Gastroesophageal sphincter (tissue), 4 donors: ENCODE measurements at regions not wholly inside any gene's neighbourhood (a gene's known extent, or its start where the extent isn't known, plus 50 kb on each side); places are given as distances from the start of the nearest gene placed in this dataset.

Experiments
- ATAC-seq: fragments of 150-250 bp; one replicate; pipeline ENCODE4 v1.9.1; 2016; ENCODE audit warnings: mild to moderate bottlenecking, moderate library complexity
- H3K27ac ChIP-seq, 4 donors: fragments of 200-600 bp; sonication (generic) in 3 of 4; 1 replicate in 3 of 4; 2 replicates in 1 of 4; pipeline ENCODE4 v1.5.1; 2016 to 2019
- H3K27me3 ChIP-seq: fragments of 200-600 bp; sonication (generic); one replicate; pipeline ENCODE4 v1.5.1; 2019
- H3K36me3 ChIP-seq, 2 donors: fragments of 200-600 bp; sonication (generic); one replicate each; pipeline ENCODE4 v1.5.1; 2019; ENCODE audit warnings: control low read depth in 1 of 2
- H3K4me1 ChIP-seq, 3 donors: fragments of 200-600 bp; sonication (generic); 1 replicate in 2 of 3; 2 replicates in 1 of 3; pipeline ENCODE4 v1.5.1; 2016 to 2019; ENCODE audit warnings: control low read depth in 2 of 3
- H3K4me3 ChIP-seq, 2 donors: fragments of 200-600 bp; sonication (generic); one replicate each; pipeline ENCODE4 v1.5.1; 2019; ENCODE audit warnings: mild to moderate bottlenecking in 1 of 2, moderate library complexity in 1 of 2
- H3K9me3 ChIP-seq, 3 donors: fragments of 200-600 bp; sonication (generic); one replicate each; pipeline ENCODE4 v1.5.1; 2017 to 2019; ENCODE audit warnings: control low read depth in 2 of 3
- CTCF ChIP-seq, 4 experiments: fragments of 200-600 bp in 2 of 4; fragments of 450-650 bp in 2 of 4; sonication (generic) in 1 of 4; IDR thresholded peaks; one replicate each; pipeline ENCODE4 v1.5.1; 2017 to 2019; ENCODE audit warnings: antibody characterized with exemption in 4 of 4, mild to moderate bottlenecking in 2 of 4, moderate library complexity in 2 of 4
- EP300 ChIP-seq: sonication (generic); formaldehyde crosslinking; IDR thresholded peaks from one replicate; pipeline ENCODE4 v1.6.1; 2017; ENCODE audit warnings: antibody characterized with exemption, mild to moderate bottlenecking
- POLR2A ChIP-seq, 2 donors: fragments of 450-650 bp; IDR thresholded peaks; one replicate each; pipeline ENCODE4 v1.6.1; 2017; ENCODE audit warnings: antibody characterized with exemption in 2 of 2, mild to moderate bottlenecking in 2 of 2, moderate library complexity in 1 of 2
- POLR2AphosphoS5 ChIP-seq: sonication (generic); formaldehyde crosslinking; IDR thresholded peaks from one replicate; pipeline ENCODE4 v1.6.1; 2017; ENCODE audit warnings: antibody characterized with exemption
- WGBS, 2 donors: methylation state at CpG; one replicate each; pipeline ENCODE4 v1.1.5; 2018; ENCODE audit warnings: low coverage in 1 of 2; 5-methylcytosine and 5-hydroxymethylcytosine counted together

GRCh38 chr1:188220051-188220450 lies 1391.3 kb downstream of the PLA2G4A start:
- H3K36me3 ChIP-seq = no peaks in the 10 kb centered on the region
- no peaks in the 10 kb centered on the region for H3K27me3 ChIP-seq
- no peak overlapping the region for H3K27ac ChIP-seq
- H3K4me1 ChIP-seq = no peaks in the 10 kb centered on the region
- no peaks in the 10 kb centered on the region for H3K9me3 ChIP-seq
- TF ChIP-seq POLR2AphosphoS5 (no peak), POLR2A (IDR thresholded peaks at IDR 0.05) (no peak), CTCF (IDR thresholded peaks at IDR 0.05) (no peak), EP300 (no peak)
- ATAC-seq = no peak
- 62 to 78% methylated on average over 1 of the region's 1 CpG for WGBS, 2 donors
- no peak overlapping the region for H3K4me3 ChIP-seq

GRCh38 chr1:188224263-188224662 lies 1395.5 kb downstream of the PLA2G4A start:
- no peaks in the 10 kb centered on the region for H3K27me3 ChIP-seq
- no peak overlapping the region for H3K27ac ChIP-seq
- no peaks in the 10 kb centered on the region for H3K36me3 ChIP-seq
- TF ChIP-seq CTCF (IDR thresholded peaks at IDR 0.05) = no peak
- TF ChIP-seq POLR2AphosphoS5 = no peak
- TF ChIP-seq POLR2A (IDR thresholded peaks at IDR 0.05) = no peak
- TF ChIP-seq EP300 = no peak
- ATAC-seq = no peak
- no peaks in the 10 kb centered on the region for H3K9me3 ChIP-seq
- no peaks in the 10 kb centered on the region for H3K4me1 ChIP-seq
- no peak overlapping the region for H3K4me3 ChIP-seq

- no peaks in the 10 kb centered on the region for H3K4me1 ChIP-seq
- ATAC-seq = no peak
- WGBS, 2 donors = 69 to 88% methylated on average over 1 of the region's 1 CpG
- H3K27me3 ChIP-seq = no peaks in the 10 kb centered on the region
- TF ChIP-seq EP300 = no peak
- TF ChIP-seq POLR2AphosphoS5 = no peak
- no peak for TF ChIP-seq CTCF (IDR thresholded peaks at IDR 0.05)
- H3K9me3 ChIP-seq = no peaks in the 10 kb centered on the region
- H3K36me3 ChIP-seq = no peaks in the 10 kb centered on the region
- H3K27ac ChIP-seq = no peak overlapping the region
- no peak overlapping the region for H3K4me3 ChIP-seq
These were observed 1397.2 kb downstream of the PLA2G4A start for GRCh38 chr1:188225975-188226374.

GRCh38 chr1:188228623-188229022 lies 1399.9 kb downstream of the PLA2G4A start:
- Histone ChIP-seq H3K36me3 (no peaks in the 10 kb centered on the region), H3K9me3 (no peaks in the 10 kb centered on the region), H3K4me1 (no peaks in the 10 kb centered on the region), H3K27ac (no peak overlapping the region), H3K27me3 (no peaks in the 10 kb centered on the region), H3K4me3 (no peak overlapping the region)
- ATAC-seq = no peak
- TF ChIP-seq EP300 (no peak), POLR2AphosphoS5 (no peak), POLR2A (IDR thresholded peaks at IDR 0.05) (no peak), CTCF (IDR thresholded peaks at IDR 0.05) (no peak)

- 44 to 56% methylated on average over 2 of the region's 2 CpGs for WGBS, 2 donors
- H3K27me3 ChIP-seq = no peaks in the 10 kb centered on the region
- no peak for ATAC-seq
These were observed 1409.0 kb downstream of the PLA2G4A start for GRCh38 chr1:188237573-188238348.

More at GRCh38 chr1:188237573-188238348, 1409.0 kb downstream of the PLA2G4A start:
- TF ChIP-seq POLR2A (IDR thresholded peaks at IDR 0.05) (no peak), POLR2AphosphoS5 (no peak)
- Histone ChIP-seq H3K36me3 (no peaks in the 10 kb centered on the region), H3K4me1 (no peaks in the 10 kb centered on the region), H3K4me3 (no peak overlapping the region), H3K27ac (no peak overlapping the region), H3K9me3 (no peaks in the 10 kb centered on the region)
